ENCODE measurements at regions not wholly inside any gene's neighbourhood (a gene's known extent, or its start where the extent isn't known, plus 50 kb on each side); places are given as distances from the start of the nearest gene placed in this dataset.
A peak's percentile ranks its signal among the peaks of the same experiment; 100 is the strongest.

DNA sequence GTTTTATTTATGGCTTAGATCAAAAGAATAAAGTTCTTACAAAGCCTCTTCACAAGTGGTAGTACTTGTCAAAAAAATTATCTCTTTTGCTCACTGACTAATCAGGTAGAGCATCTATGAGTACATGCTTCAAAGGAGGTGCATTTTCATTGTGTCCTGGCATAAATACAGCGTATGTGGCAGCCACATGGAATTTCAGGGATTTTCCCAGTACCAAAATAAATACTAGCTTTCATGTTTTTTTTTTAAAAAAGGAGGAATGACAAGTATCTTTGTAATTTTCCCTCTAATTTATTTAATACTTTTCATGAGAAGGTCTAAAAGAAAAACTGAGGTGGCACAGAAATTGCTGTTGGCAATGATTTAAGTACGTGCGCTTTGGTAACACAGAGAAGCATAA, 597.8 kb upstream of the ALCAM start:
- Mint-ChIP-seq H3K4me1 (ENCODE audit: low read depth) (peaks cover 43% of the 10 kb centered on the region), H3K36me3 (ENCODE audit: low read depth) (no peaks in the 10 kb centered on the region), H3K27me3 (ENCODE audit: low read depth) (no peaks in the 10 kb centered on the region), H3K9me3 (ENCODE audit: low read depth) (no peaks in the 10 kb centered on the region), H3K4me3 (ENCODE audit: unreplicated experiment) (no peak overlapping the region), H3K27ac (ENCODE audit: unreplicated experiment) (peak overlapping the region; percentile 18)
- no peak for DNase-seq (ENCODE audit: low spot score)
- no peak for TF ChIP-seq CTCF (IDR thresholded peaks at IDR 0.05)

GRCh38 chr3:104779324-104779723, 587.4 kb upstream of the ALCAM start:
- no peaks in the 10 kb centered on the region for H3K36me3 Mint-ChIP-seq (ENCODE audit: low read depth)
- no peak for DNase-seq (ENCODE audit: low spot score)
- no peaks in the 10 kb centered on the region for H3K27me3 Mint-ChIP-seq (ENCODE audit: low read depth)
- H3K4me1 Mint-ChIP-seq (ENCODE audit: low read depth) = no peaks in the 10 kb centered on the region
- TF ChIP-seq CTCF (IDR thresholded peaks at IDR 0.05) = no peak
- no peak overlapping the region for H3K27ac Mint-ChIP-seq (ENCODE audit: unreplicated experiment)
- no peak overlapping the region for H3K4me3 Mint-ChIP-seq (ENCODE audit: unreplicated experiment)
- peaks cover 4% of the 10 kb centered on the region for H3K9me3 Mint-ChIP-seq (ENCODE audit: low read depth)

- H3K27ac Mint-ChIP-seq (ENCODE audit: unreplicated experiment) = no peak overlapping the region
- no peaks in the 10 kb centered on the region for H3K36me3 Mint-ChIP-seq (ENCODE audit: low read depth)
Observed at GRCh38 chr3:104781112-104781511, 585.6 kb upstream of the ALCAM start.

GRCh38 chr3:104785947-104786346, 580.8 kb upstream of the ALCAM start:
- no peak overlapping the region for H3K4me3 Mint-ChIP-seq (ENCODE audit: unreplicated experiment)
- no peaks in the 10 kb centered on the region for H3K9me3 Mint-ChIP-seq (ENCODE audit: low read depth)
- no peak for DNase-seq (ENCODE audit: low spot score)
- no peak for TF ChIP-seq CTCF (IDR thresholded peaks at IDR 0.05)
- no peak overlapping the region for H3K27ac Mint-ChIP-seq (ENCODE audit: unreplicated experiment)
- no peaks in the 10 kb centered on the region for H3K27me3 Mint-ChIP-seq (ENCODE audit: low read depth)
- no peaks in the 10 kb centered on the region for H3K4me1 Mint-ChIP-seq (ENCODE audit: low read depth)
- no peaks in the 10 kb centered on the region for H3K36me3 Mint-ChIP-seq (ENCODE audit: low read depth)

More at GRCh38 chr3:104781112-104781511, 585.6 kb upstream of the ALCAM start:
- no peaks in the 10 kb centered on the region for H3K27me3 Mint-ChIP-seq (ENCODE audit: low read depth)
- no peak for DNase-seq (ENCODE audit: low spot score)
- TF ChIP-seq CTCF (IDR thresholded peaks at IDR 0.05) = no peak
- no peaks in the 10 kb centered on the region for H3K4me1 Mint-ChIP-seq (ENCODE audit: low read depth)
- H3K4me3 Mint-ChIP-seq (ENCODE audit: unreplicated experiment) = no peak overlapping the region
- H3K9me3 Mint-ChIP-seq (ENCODE audit: low read depth) = peaks cover 4% of the 10 kb centered on the region

DNA sequence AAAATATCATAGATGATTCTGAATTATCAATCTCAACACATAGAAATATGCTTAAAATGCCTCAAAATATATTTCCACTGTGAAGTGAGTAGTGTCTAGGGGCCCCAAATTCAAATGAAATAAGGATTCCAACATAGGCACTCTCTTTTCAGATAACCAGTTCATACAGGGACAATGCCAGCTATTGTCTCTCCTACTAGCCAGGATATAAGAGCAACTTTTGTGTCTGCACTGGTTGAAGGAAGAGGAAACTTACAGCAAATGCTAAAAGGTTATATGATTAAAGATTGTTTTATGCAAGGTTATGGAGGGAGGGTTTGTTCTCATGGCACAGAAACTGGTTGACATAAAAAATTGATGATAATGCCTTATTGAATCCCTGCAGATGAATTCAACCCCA, 579.4 kb upstream of the ALCAM start:
- Mint-ChIP-seq H3K9me3 (ENCODE audit: low read depth) (no peaks in the 10 kb centered on the region), H3K4me3 (ENCODE audit: unreplicated experiment) (no peak overlapping the region), H3K27ac (ENCODE audit: unreplicated experiment) (no peak overlapping the region), H3K36me3 (ENCODE audit: low read depth) (no peaks in the 10 kb centered on the region), H3K4me1 (ENCODE audit: low read depth) (peaks cover 8% of the 10 kb centered on the region), H3K27me3 (ENCODE audit: low read depth) (no peaks in the 10 kb centered on the region)
- no peak for DNase-seq (ENCODE audit: low spot score)
- no peak for TF ChIP-seq CTCF (IDR thresholded peaks at IDR 0.05)
